ENCODE measurements at regions not wholly inside any gene's neighbourhood (a gene's known extent, or its start where the extent isn't known, plus 50 kb on each side); places are given as distances from the start of the nearest gene placed in this dataset.

DNA sequence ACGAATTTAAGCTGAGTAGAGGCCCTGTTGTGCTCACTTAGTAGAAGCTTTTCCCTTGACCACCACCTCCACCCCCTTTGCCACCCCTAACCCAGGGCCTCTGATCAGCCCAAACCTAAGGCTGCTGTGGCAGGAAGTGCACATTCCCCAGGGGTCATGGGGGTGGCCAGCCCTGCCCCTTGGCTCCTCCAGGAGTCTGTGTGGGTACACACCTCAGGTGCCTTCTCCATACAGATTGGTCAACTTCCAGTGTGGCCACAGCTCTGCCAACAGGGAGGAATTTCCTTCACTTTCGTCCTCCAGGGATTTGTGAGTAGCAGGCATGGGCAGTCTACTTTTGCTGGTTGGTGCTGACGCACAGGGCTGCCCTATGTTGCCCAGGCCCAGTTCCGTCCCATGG is 249.9 kb upstream of the ZNF32 start:
- Histone ChIP-seq H3K27me3 (no peaks in the 10 kb centered on the region), H3K4me3 (no peak overlapping the region), H3K9me3 (no peaks in the 10 kb centered on the region), H3K4me1 (no peaks in the 10 kb centered on the region), H3K27ac (no peak overlapping the region), H3K36me3 (no peaks in the 10 kb centered on the region)
- intact Hi-C loops (cut with DNase I; ENCODE audit: low total_unique reads), result no loop called here
- WGBS, 2 donors (ENCODE audit: low coverage in 1 of 2), result 92% methylated on average over 4 of the region's 4 CpGs; no CpG with 5 or more reads in 1 of the 2 donors
- DNase-seq, result no peak
- TF ChIP-seq POLR2A (IDR thresholded peaks at IDR 0.05) (no peak), POLR2AphosphoS5 (IDR thresholded peaks at IDR 0.05) (no peak), EP300 (IDR thresholded peaks at IDR 0.05; ENCODE audit: low read depth) (no peak)
- TF ChIP-seq, protein P1, sequence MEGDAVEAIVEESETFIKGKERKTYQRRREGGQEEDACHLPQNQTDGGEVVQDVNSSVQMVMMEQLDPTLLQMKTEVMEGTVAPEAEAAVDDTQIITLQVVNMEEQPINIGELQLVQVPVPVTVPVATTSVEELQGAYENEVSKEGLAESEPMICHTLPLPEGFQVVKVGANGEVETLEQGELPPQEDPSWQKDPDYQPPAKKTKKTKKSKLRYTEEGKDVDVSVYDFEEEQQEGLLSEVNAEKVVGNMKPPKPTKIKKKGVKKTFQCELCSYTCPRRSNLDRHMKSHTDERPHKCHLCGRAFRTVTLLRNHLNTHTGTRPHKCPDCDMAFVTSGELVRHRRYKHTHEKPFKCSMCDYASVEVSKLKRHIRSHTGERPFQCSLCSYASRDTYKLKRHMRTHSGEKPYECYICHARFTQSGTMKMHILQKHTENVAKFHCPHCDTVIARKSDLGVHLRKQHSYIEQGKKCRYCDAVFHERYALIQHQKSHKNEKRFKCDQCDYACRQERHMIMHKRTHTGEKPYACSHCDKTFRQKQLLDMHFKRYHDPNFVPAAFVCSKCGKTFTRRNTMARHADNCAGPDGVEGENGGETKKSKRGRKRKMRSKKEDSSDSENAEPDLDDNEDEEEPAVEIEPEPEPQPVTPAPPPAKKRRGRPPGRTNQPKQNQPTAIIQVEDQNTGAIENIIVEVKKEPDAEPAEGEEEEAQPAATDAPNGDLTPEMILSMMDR (IDR thresholded peaks at IDR 0.05), result no peak
- in situ Hi-C loops (cut with MboI; ENCODE audit: low pct_ligation_motif_present in 1 of 4, low pct_unique_long_range_greater_than_20kb in 1 of 4, low sequenced_read_pairs in 3 of 4), result no loop called here

DNA sequence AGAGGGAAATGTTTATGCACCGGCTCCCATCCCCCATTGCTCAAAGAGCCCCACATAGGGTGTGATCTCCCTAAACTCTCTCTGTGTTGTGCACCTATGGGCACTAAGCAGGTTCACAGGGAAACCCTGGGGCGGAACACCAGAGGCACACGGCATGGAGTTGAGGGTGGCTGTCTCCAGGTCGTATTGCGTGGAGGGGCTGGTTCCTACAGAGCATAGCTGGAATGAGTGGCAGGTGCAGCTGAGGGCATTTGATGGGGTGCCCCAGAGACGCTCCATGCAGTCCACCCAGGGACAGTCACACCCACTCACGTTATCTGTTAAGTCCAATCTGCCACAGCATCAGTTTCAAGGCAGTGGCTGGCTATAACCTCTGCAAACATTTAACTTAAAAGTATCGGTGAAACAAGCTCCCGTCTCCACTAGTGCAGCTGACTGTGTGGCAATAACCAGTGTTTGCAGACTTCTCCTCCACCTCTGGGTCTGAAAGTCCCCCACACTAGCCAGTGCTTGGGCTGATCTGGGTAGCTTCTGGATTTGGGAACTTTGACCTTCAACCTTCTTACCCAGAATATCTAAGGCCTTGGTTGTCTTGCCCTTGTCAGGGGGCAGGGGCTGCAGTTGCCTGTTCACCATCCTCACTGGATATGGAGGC is 249.2 kb upstream of the ZNF32 start:
- no peak for DNase-seq
- H3K36me3 ChIP-seq, result no peaks in the 10 kb centered on the region
- H3K4me1 ChIP-seq, result no peaks in the 10 kb centered on the region
- TF ChIP-seq POLR2AphosphoS5 (IDR thresholded peaks at IDR 0.05) (no peak), EP300 (IDR thresholded peaks at IDR 0.05; ENCODE audit: low read depth) (no peak), POLR2A (IDR thresholded peaks at IDR 0.05) (no peak)
- TF ChIP-seq, protein P1 (IDR thresholded peaks at IDR 0.05), result no peak
- in situ Hi-C loops (cut with MboI; ENCODE audit: low pct_ligation_motif_present in 1 of 4, low pct_unique_long_range_greater_than_20kb in 1 of 4, low sequenced_read_pairs in 3 of 4), result no loop called here
- no peak overlapping the region for H3K27ac ChIP-seq
- H3K9me3 ChIP-seq, result no peaks in the 10 kb centered on the region
- intact Hi-C loops (cut with DNase I; ENCODE audit: low total_unique reads), result no loop called here
- 92 to 100% methylated on average over 1 to 9 of the region's 9 CpGs for WGBS, 2 donors (ENCODE audit: low coverage in 1 of 2)
- no peaks in the 10 kb centered on the region for H3K27me3 ChIP-seq
- no peak overlapping the region for H3K4me3 ChIP-seq

DNA sequence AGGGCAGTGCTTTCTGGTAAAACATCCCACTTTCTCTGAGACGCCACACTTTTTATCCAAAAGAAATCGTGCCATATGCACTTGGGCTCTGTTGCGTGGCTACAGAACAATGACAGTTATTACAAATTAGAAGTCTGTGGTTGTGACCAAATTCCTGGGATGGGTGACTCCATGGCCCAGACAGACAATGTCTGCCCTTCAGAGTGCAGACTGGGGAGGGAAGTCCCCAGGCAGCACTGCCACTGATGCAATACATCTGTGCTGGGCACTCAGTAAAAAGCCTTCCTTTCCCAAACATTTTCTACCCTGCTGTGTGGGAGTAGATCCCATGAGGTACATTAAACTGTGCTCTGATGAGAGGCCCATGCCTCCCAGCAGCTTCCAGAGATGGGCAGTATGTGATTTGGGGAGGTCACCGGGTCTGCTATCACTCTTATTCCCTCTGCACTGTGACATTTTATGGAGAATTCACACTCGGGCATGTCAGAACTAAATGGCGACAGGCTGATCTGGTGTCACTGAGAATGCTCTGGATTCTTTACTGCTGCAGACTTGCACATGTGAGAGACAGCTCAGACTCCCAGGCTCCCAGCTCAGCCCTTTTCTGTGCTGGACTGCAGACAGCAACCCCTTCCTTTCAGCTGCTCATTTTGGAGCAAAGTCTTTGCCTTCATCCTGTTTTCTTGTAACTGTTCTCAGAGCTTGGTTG is 243.5 kb upstream of the ZNF32 start:
- Histone ChIP-seq H3K36me3 (no peaks in the 10 kb centered on the region), H3K27ac (no peak overlapping the region), H3K9me3 (no peaks in the 10 kb centered on the region), H3K27me3 (no peaks in the 10 kb centered on the region), H3K4me3 (no peak overlapping the region), H3K4me1 (peaks cover 0 to 6% (median 0%) of the 10 kb centered on the region in 4 donors)
- DNase-seq, result no peak
- in situ Hi-C loops (cut with MboI; ENCODE audit: low pct_ligation_motif_present in 1 of 4, low pct_unique_long_range_greater_than_20kb in 1 of 4, low sequenced_read_pairs in 3 of 4) (no loop called here), intact Hi-C loops (cut with DNase I; ENCODE audit: low total_unique reads) (no loop called here)
- TF ChIP-seq POLR2A (IDR thresholded peaks at IDR 0.05), result no peak
- TF ChIP-seq EP300 (IDR thresholded peaks at IDR 0.05; ENCODE audit: low read depth), result no peak
- no peak for TF ChIP-seq POLR2AphosphoS5 (IDR thresholded peaks at IDR 0.05)
- TF ChIP-seq, protein P1 (IDR thresholded peaks at IDR 0.05), result no peak
- WGBS, 2 donors (ENCODE audit: low coverage in 1 of 2), result 71 to 100% methylated on average over 1 to 6 of the region's 6 CpGs

DNA sequence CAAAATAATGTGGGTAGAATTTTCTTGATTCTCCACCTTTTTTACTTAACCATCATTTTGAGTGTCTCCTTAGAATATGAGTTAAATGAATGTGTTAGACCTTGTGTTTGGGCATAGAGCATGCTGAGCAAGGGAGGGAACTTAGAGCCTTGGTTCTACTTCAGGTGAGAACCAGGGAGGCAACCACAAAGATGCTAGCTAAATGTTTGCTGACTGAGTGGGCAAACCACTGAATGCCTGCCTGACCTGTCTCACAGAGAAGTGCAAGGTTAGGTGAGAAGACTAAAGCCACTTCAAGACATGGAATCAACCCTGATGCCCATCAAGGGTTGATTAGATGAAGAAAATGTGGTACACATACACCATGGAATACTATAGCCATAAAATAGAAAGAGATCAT is 242.6 kb upstream of the ZNF32 start:
- Histone ChIP-seq H3K27ac (no peak overlapping the region), H3K4me1 (peaks cover 0 to 6% (median 0%) of the 10 kb centered on the region in 4 donors), H3K36me3 (no peaks in the 10 kb centered on the region), H3K9me3 (no peaks in the 10 kb centered on the region), H3K27me3 (no peaks in the 10 kb centered on the region), H3K4me3 (no peak overlapping the region)
- in situ Hi-C loops (cut with MboI; ENCODE audit: low pct_ligation_motif_present in 1 of 4, low pct_unique_long_range_greater_than_20kb in 1 of 4, low sequenced_read_pairs in 3 of 4) (no loop called here), intact Hi-C loops (cut with DNase I; ENCODE audit: low total_unique reads) (no loop called here)
- no peak for DNase-seq
- TF ChIP-seq EP300 (IDR thresholded peaks at IDR 0.05; ENCODE audit: low read depth) (no peak), POLR2A (IDR thresholded peaks at IDR 0.05) (no peak), POLR2AphosphoS5 (IDR thresholded peaks at IDR 0.05) (no peak)
- TF ChIP-seq, protein P1 (IDR thresholded peaks at IDR 0.05), result no peak

Data from transverse colon (tissue), 4 donors.